ENCODE measurements at regions not wholly inside any gene's neighbourhood (a gene's known extent, or its start where the extent isn't known, plus 50 kb on each side); places are given as distances from the start of the nearest gene placed in this dataset.

GRCh38 chr15:67003586-67003985, 61.8 kb upstream of the SMAD3 start:
- DNase-seq (no peak), ATAC-seq (ENCODE audit: low read depth in 2 of 2) (no peak)
- no peaks in the 10 kb centered on the region for H3K36me3 ChIP-seq (ENCODE audit: control insufficient read depth, insufficient read depth, low read length)
- H3K27me3 ChIP-seq (ENCODE audit: control insufficient read depth, insufficient read depth, low read length) = peaks cover 4% of the 10 kb centered on the region
- H3K4me3 ChIP-seq (ENCODE audit: low read depth, low read length) = no peak overlapping the region
- H3K9me3 ChIP-seq (ENCODE audit: control insufficient read depth in 2 of 2, low read length in 2 of 2) = peaks cover 0 to 4% of the 10 kb centered on the region in 2 experiments
- Mint-ChIP-seq H3K36me3 (no peaks in the 10 kb centered on the region), H3K9me3 (peaks cover 0 to 7% (median 0%) of the 10 kb centered on the region in 7 donors), H3K4me3 (no peak overlapping the region), H3K27me3 (peaks cover 20% of the 10 kb centered on the region), H3K27ac (no peak overlapping the region), H3K4me1 (no peaks in the 10 kb centered on the region)
- no peaks in the 10 kb centered on the region for H3K4me1 ChIP-seq (ENCODE audit: control insufficient read depth, insufficient read depth, low read length, poor library complexity, severe bottlenecking)
- H3K27ac ChIP-seq (ENCODE audit: insufficient read depth, low read length, poor library complexity, severe bottlenecking) = no peak overlapping the region

GRCh38 chr15:67004142-67004541, 61.3 kb upstream of the SMAD3 start:
- Mint-ChIP-seq H3K4me3 (no peak overlapping the region), H3K4me1 (no peaks in the 10 kb centered on the region), H3K9me3 (peaks cover 0 to 4% (median 0%) of the 10 kb centered on the region in 7 donors)

DNA sequence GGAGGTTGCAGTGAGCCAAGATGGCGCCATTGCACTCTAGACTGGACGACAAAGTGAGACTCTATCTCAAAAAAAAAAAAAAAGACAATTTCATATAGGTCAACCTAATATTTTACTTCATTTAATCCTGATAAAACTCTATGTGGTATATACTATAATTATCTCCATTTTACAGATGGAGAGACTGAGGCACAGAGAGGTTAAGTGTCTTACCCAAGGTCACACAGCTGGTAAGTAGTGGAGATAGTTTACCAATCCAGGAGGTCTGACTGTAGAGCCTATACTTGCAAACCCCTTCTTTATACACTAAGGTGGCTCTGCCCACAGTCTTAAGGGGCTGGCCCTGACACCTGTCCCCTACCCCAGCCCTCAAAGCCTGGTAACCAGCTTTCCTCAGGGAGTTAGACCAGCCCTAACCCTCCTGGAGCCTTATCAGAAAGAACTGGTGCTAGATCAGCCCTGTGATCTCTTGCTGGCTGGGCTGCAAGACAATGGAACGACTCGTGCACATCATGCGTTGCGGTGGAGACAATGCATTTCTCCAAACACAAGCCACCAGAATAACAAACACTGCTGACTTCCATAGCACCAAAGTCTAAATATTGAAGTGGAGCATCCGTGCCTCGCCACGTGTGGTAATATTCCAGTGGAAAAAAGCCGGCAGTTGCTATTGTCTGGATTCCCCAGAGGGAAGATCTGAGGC, 60.0 kb upstream of the SMAD3 start:
- Histone ChIP-seq H3K4me1 (ENCODE audit: control insufficient read depth, insufficient read depth, low read length, poor library complexity, severe bottlenecking) (no peaks in the 10 kb centered on the region), H3K4me3 (ENCODE audit: low read depth, low read length) (no peak overlapping the region), H3K27me3 (ENCODE audit: control insufficient read depth, insufficient read depth, low read length) (peaks cover 2% of the 10 kb centered on the region), H3K27ac (ENCODE audit: insufficient read depth, low read length, poor library complexity, severe bottlenecking) (no peak overlapping the region), H3K9me3 (ENCODE audit: control insufficient read depth in 2 of 2, low read length in 2 of 2) (no peaks in the 10 kb centered on the region), H3K36me3 (ENCODE audit: control insufficient read depth, insufficient read depth, low read length) (no peaks in the 10 kb centered on the region)
- H3K4me1 Mint-ChIP-seq = no peaks in the 10 kb centered on the region
- no peaks in the 10 kb centered on the region for H3K36me3 Mint-ChIP-seq
- no peak for DNase-seq
- no peak overlapping the region for H3K27ac Mint-ChIP-seq
- ATAC-seq (ENCODE audit: low read depth in 2 of 2) = no peak
- H3K9me3 Mint-ChIP-seq = no peaks in the 10 kb centered on the region
- H3K27me3 Mint-ChIP-seq = peaks cover 12% of the 10 kb centered on the region
- H3K4me3 Mint-ChIP-seq = no peak overlapping the region

More at GRCh38 chr15:67004142-67004541, 61.3 kb upstream of the SMAD3 start:
- Mint-ChIP-seq H3K27ac (no peak overlapping the region), H3K27me3 (peaks cover 20% of the 10 kb centered on the region), H3K36me3 (no peaks in the 10 kb centered on the region)
- Histone ChIP-seq H3K4me3 (ENCODE audit: low read depth, low read length) (no peak overlapping the region), H3K4me1 (ENCODE audit: control insufficient read depth, insufficient read depth, low read length, poor library complexity, severe bottlenecking) (no peaks in the 10 kb centered on the region), H3K9me3 (ENCODE audit: control insufficient read depth in 2 of 2, low read length in 2 of 2) (peaks cover 0 to under 1% of the 10 kb centered on the region in 2 experiments), H3K27me3 (ENCODE audit: control insufficient read depth, insufficient read depth, low read length) (peaks cover 2% of the 10 kb centered on the region), H3K27ac (ENCODE audit: insufficient read depth, low read length, poor library complexity, severe bottlenecking) (no peak overlapping the region), H3K36me3 (ENCODE audit: control insufficient read depth, insufficient read depth, low read length) (no peaks in the 10 kb centered on the region)
- no peak for DNase-seq
- no peak for ATAC-seq (ENCODE audit: low read depth in 2 of 2)

DNA sequence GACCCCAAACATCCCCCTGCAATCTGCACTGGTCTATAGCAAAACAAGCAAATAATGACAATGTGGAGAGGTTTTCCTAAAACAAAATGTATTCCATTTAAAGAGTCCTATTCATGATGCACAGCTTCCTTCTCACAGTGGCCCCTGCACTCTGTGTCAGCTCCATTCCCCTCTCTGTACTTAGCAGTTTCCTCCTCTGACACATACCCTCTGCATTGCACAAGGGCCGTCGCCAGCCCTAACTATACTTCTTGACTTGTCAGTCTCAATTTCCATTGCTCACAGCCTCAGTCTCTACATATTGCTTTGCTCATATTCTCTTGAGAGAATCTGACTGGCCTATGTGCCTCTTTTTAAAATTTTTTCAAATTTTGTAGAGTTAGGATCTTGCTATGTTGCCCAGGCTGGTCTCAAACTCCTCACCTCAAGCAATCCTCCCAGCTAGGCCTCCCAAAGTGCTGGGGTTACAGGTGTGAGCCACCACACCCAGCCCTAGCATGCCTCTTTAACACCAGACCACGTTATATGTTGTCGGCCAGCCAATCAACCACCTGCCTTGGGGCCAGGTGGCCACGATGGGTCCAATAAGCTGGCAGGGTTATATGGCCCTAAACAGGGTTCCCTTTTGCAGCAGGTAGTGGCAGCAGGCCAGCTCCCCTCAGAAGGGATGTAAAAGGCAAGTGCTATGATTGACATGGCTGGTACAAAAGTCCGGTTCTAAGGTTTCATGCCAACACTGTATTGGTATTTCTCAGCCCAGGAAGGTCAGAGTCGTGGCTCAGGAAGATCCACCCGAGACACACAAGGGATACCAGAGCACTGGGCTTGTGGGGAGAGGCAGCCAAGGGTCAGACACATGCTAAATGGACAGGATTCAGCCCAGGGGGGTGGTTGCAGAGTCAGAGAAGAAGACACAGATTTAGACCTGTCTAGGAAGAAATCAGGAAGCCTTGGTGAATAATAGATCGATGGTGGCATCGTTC, 59.0 kb upstream of the SMAD3 start:
- no peak for ATAC-seq (ENCODE audit: low read depth in 2 of 2)
- Histone ChIP-seq H3K4me3 (ENCODE audit: low read depth, low read length) (no peak overlapping the region), H3K9me3 (ENCODE audit: control insufficient read depth in 2 of 2, low read length in 2 of 2) (no peaks in the 10 kb centered on the region), H3K4me1 (ENCODE audit: control insufficient read depth, insufficient read depth, low read length, poor library complexity, severe bottlenecking) (no peaks in the 10 kb centered on the region), H3K27me3 (ENCODE audit: control insufficient read depth, insufficient read depth, low read length) (peaks cover 2% of the 10 kb centered on the region), H3K36me3 (ENCODE audit: control insufficient read depth, insufficient read depth, low read length) (no peaks in the 10 kb centered on the region), H3K27ac (ENCODE audit: insufficient read depth, low read length, poor library complexity, severe bottlenecking) (no peak overlapping the region)
- Mint-ChIP-seq H3K27me3 (peaks cover 7% of the 10 kb centered on the region), H3K36me3 (no peaks in the 10 kb centered on the region), H3K4me3 (no peak overlapping the region), H3K9me3 (no peaks in the 10 kb centered on the region), H3K4me1 (no peaks in the 10 kb centered on the region), H3K27ac (no peak overlapping the region)
- no peak for DNase-seq

DNA sequence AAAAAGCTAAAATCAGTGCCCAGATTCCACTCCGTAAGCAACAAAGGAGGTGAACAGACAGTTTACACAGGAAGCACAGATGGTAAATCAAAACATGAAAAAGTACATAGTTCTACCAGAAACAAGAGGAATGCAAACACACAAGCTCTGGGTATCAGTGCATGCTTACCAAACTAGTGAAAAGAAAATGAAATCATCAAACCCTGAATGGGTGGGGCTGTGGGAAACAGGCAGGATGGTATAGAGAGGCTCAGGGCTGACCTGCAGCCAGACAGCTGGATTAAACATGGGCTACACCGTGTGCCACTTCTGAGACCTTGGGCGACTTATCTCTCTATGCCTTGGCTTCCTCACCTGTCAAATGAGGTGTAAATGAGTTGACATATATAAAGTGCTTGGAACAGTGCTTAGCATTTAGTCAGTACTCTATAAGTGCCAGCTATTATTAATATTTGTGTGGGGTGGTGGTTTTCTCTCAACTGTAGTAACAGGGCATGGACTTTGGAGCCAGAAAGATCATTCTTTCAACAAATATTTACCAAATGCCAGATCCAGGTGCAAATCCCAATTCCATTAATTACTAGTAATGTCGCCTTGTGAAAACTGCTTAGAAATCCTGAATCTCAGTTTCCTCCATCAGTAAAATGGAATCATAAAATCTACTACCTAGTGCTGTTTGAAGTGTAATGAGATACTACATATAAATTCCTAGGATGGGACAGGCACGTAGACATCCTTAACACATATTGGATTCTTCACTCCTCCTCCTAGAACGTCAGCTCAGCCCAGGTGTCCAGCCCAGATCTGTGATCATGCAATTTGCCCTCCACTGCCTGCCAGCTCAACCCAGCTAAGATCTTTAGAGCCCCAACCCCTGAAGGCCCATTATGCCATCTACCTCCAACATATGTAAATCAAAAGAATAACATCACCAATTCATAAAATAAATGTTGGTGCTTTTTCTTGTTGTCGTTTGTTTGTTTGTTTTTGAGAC, 55.5 kb upstream of the SMAD3 start:
- Histone ChIP-seq H3K4me1 (ENCODE audit: control insufficient read depth, insufficient read depth, low read length, poor library complexity, severe bottlenecking) (no peaks in the 10 kb centered on the region), H3K4me3 (ENCODE audit: low read depth, low read length) (no peak overlapping the region), H3K27me3 (ENCODE audit: control insufficient read depth, insufficient read depth, low read length) (no peaks in the 10 kb centered on the region), H3K36me3 (ENCODE audit: control insufficient read depth, insufficient read depth, low read length) (no peaks in the 10 kb centered on the region), H3K27ac (ENCODE audit: insufficient read depth, low read length, poor library complexity, severe bottlenecking) (no peak overlapping the region), H3K9me3 (ENCODE audit: control insufficient read depth in 2 of 2, low read length in 2 of 2) (no peaks in the 10 kb centered on the region)
- H3K36me3 Mint-ChIP-seq = no peaks in the 10 kb centered on the region
- no peaks in the 10 kb centered on the region for H3K9me3 Mint-ChIP-seq
- ATAC-seq (ENCODE audit: low read depth in 2 of 2) (no peak), DNase-seq (no peak)
- no peaks in the 10 kb centered on the region for H3K4me1 Mint-ChIP-seq
- H3K27ac Mint-ChIP-seq = no peak overlapping the region
- H3K4me3 Mint-ChIP-seq = no peak overlapping the region
- H3K27me3 Mint-ChIP-seq = peaks cover 4% of the 10 kb centered on the region

DNA sequence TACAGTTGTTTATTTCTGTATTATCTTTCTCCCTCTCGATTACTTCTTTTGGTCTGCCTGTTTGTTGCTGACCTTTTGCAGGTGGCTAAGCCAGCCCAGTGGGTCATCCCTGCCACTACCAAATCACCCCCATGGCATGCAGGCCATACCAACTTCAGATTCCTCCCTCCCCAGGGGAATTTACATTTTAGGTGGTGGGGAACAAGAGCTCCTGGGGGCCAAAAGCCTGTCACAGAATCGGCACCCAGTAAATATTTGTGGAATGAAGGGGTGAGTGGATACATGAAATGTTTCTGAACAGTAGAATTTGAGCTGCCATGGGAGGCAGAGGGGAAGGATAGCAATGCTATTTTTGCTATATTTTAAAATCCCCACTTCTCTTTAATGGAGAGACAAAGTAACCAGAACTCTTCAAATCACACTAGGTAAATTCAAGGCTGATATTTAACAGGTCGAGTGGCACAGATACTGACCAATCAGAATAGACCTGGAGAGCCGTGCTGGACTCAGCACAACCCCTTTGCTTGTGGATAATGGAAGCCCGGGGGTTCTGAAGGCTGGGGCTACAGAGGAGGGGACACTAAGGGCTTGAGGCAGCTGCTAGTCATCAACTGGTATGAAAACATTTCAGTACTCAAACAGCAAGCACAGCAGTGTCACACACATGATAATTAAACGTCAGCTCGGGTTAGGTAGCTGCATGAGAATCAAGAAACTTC, 54.3 kb upstream of the SMAD3 start:
- Histone ChIP-seq H3K4me3 (ENCODE audit: low read depth, low read length) (no peak overlapping the region), H3K4me1 (ENCODE audit: control insufficient read depth, insufficient read depth, low read length, poor library complexity, severe bottlenecking) (no peaks in the 10 kb centered on the region), H3K27me3 (ENCODE audit: control insufficient read depth, insufficient read depth, low read length) (no peaks in the 10 kb centered on the region), H3K36me3 (ENCODE audit: control insufficient read depth, insufficient read depth, low read length) (no peaks in the 10 kb centered on the region), H3K9me3 (ENCODE audit: control insufficient read depth in 2 of 2, low read length in 2 of 2) (no peaks in the 10 kb centered on the region), H3K27ac (ENCODE audit: insufficient read depth, low read length, poor library complexity, severe bottlenecking) (no peak overlapping the region)
- peaks cover 6% of the 10 kb centered on the region for H3K27me3 Mint-ChIP-seq
- no peak overlapping the region for H3K27ac Mint-ChIP-seq
- ATAC-seq (ENCODE audit: low read depth in 2 of 2) = no peak
- H3K4me3 Mint-ChIP-seq = no peak overlapping the region
- no peaks in the 10 kb centered on the region for H3K36me3 Mint-ChIP-seq
- H3K4me1 Mint-ChIP-seq = no peaks in the 10 kb centered on the region
- no peaks in the 10 kb centered on the region for H3K9me3 Mint-ChIP-seq
- no peak for DNase-seq

DNA sequence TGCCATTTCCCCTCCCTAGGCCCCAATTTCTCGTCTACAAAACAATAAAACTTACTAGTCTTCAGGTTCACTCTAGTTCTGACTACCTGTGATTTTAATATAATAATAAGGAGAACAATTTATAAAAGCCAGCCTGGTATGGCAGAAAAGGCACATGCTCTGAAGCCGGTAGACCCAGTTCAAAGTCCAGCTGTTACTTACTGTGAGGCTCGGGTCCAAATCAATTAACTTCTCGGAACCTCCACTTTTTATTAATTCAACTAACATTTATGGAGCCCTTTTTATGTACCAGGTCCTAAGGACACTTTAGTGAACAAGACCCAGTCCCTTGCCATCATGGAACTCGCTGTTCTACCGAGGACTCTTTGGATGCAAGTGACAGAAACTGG, 53.8 kb upstream of the SMAD3 start:
- Histone ChIP-seq H3K4me1 (ENCODE audit: control insufficient read depth, insufficient read depth, low read length, poor library complexity, severe bottlenecking) (no peaks in the 10 kb centered on the region), H3K27ac (ENCODE audit: insufficient read depth, low read length, poor library complexity, severe bottlenecking) (no peak overlapping the region), H3K36me3 (ENCODE audit: control insufficient read depth, insufficient read depth, low read length) (no peaks in the 10 kb centered on the region), H3K4me3 (ENCODE audit: low read depth, low read length) (no peak overlapping the region), H3K27me3 (ENCODE audit: control insufficient read depth, insufficient read depth, low read length) (no peaks in the 10 kb centered on the region), H3K9me3 (ENCODE audit: control insufficient read depth in 2 of 2, low read length in 2 of 2) (no peaks in the 10 kb centered on the region)
- ATAC-seq (ENCODE audit: low read depth in 2 of 2) (no peak), DNase-seq (no peak)
- no peak overlapping the region for H3K4me3 Mint-ChIP-seq
- H3K27ac Mint-ChIP-seq = no peak overlapping the region
- peaks cover 8% of the 10 kb centered on the region for H3K27me3 Mint-ChIP-seq
- no peaks in the 10 kb centered on the region for H3K36me3 Mint-ChIP-seq
- H3K4me1 Mint-ChIP-seq = no peaks in the 10 kb centered on the region
- no peaks in the 10 kb centered on the region for H3K9me3 Mint-ChIP-seq

Measured in CD4-positive, CD25-positive, alpha-beta regulatory T cell (primary cell).